Karpas-422 (cell line): ENCODE measurements at regions not wholly inside any gene's neighbourhood (a gene's known extent, or its start where the extent isn't known, plus 50 kb on each side); places are given as distances from the start of the nearest gene placed in this dataset.

Experiments used
- DNase-seq: peaks from one replicate; pipeline ENCODE4 v3.0.0-alpha.2; 2015
- H2AFZ ChIP-seq: fragments of 200-600 bp; sonication (generic); 2 replicates; pipeline ENCODE4 v1.6.1; 2014; ENCODE audit warnings: antibody characterized with exemption, low read length, mixed read lengths
- H3K27ac ChIP-seq: fragments of 200-600 bp; sonication (generic); 2 replicates; pipeline ENCODE4 v1.5.1; 2014; ENCODE audit warnings: mild to moderate bottlenecking, low read length, moderate library complexity
- H3K27me3 ChIP-seq: fragments of 200-600 bp; sonication (generic); 2 replicates; pipeline ENCODE4 v1.6.1; 2014; ENCODE audit warnings: low read length, mixed read lengths
- H3K36me3 ChIP-seq: fragments of 200-600 bp; sonication (generic); 2 replicates; pipeline ENCODE4 v1.6.1; 2014; ENCODE audit warnings: low read length, mixed read lengths; ENCODE audit not compliant: insufficient read depth
- H3K4me1 ChIP-seq: fragments of 200-600 bp; sonication (generic); 2 replicates; pipeline ENCODE4 v1.6.1; 2014; ENCODE audit warnings: mild to moderate bottlenecking, low read length, mixed read lengths
- H3K4me2 ChIP-seq: fragments of 200-600 bp; sonication (generic); 2 replicates; pipeline ENCODE4 v1.6.1; 2014; ENCODE audit warnings: low read length, low read depth, mild to moderate bottlenecking; ENCODE audit not compliant: poor library complexity, severe bottlenecking
- H3K4me3 ChIP-seq: fragments of 200-600 bp; sonication (generic); 2 replicates; pipeline ENCODE4 v1.5.1; 2014; ENCODE audit warnings: mild to moderate bottlenecking, antibody characterized with exemption, low read length, mixed read lengths
- H3K79me2 ChIP-seq: fragments of 200-600 bp; sonication (generic); 2 replicates; pipeline ENCODE4 v1.6.1; 2014; ENCODE audit warnings: mild to moderate bottlenecking, low read length, mixed read lengths
- H3K9ac ChIP-seq: fragments of 200-600 bp; sonication (generic); 2 replicates; pipeline ENCODE4 v1.6.0; 2014; ENCODE audit warnings: low read length
- H3K9me2 ChIP-seq: fragments of 200-600 bp; sonication (generic), shearing (Covaris generic); replicated peaks from 2 replicates; pipeline ENCODE4 v1.6.0; 2014; ENCODE audit warnings: mild to moderate bottlenecking, low read length, moderate library complexity; ENCODE audit not compliant: insufficient read depth
- H3K9me3 ChIP-seq: fragments of 300-700, 200-600 bp; sonication (generic); 2 replicates; pipeline ENCODE4 v1.6.1; 2014; ENCODE audit warnings: low read length, mixed read lengths
- H4K20me1 ChIP-seq: fragments of 200-600 bp; sonication (generic); 2 replicates; pipeline ENCODE4 v1.6.1; 2014; ENCODE audit warnings: mild to moderate bottlenecking, antibody characterized with exemption, low read length, low read depth; ENCODE audit not compliant: insufficient read depth

GRCh38 chr12:31874961-31875608 lies 84.1 kb upstream of the RESF1 start:
- Histone ChIP-seq H3K4me3 (no peak overlapping the region), H3K9ac (no peak overlapping the region), H3K4me2 (no peak overlapping the region)

GRCh38 chr12:31872831-31873604 lies 86.2 kb upstream of the RESF1 start:
- Histone ChIP-seq H3K79me2 (no peaks in the 10 kb centered on the region), H3K9me3 (no peaks in the 10 kb centered on the region), H4K20me1 (no peaks in the 10 kb centered on the region), H2AFZ (no peak overlapping the region), H3K9me2 (no peaks in the 10 kb centered on the region), H3K4me1 (no peaks in the 10 kb centered on the region), H3K27ac (no peak overlapping the region), H3K4me2 (no peak overlapping the region), H3K36me3 (no peaks in the 10 kb centered on the region), H3K27me3 (no peaks in the 10 kb centered on the region), H3K9ac (no peak overlapping the region), H3K4me3 (no peak overlapping the region)
- DNase-seq: no peak

More at GRCh38 chr12:31874961-31875608, 84.1 kb upstream of the RESF1 start:
- no peaks in the 10 kb centered on the region for H3K27me3 ChIP-seq
- H3K9me2 ChIP-seq: no peaks in the 10 kb centered on the region
- no peaks in the 10 kb centered on the region for H3K9me3 ChIP-seq
- H3K27ac ChIP-seq: no peak overlapping the region
- H3K79me2 ChIP-seq: no peaks in the 10 kb centered on the region
- DNase-seq: no peak
- no peaks in the 10 kb centered on the region for H3K36me3 ChIP-seq
- H3K4me1 ChIP-seq: no peaks in the 10 kb centered on the region
- H4K20me1 ChIP-seq: no peaks in the 10 kb centered on the region
- no peak overlapping the region for H2AFZ ChIP-seq

GRCh38 chr12:31869972-31870371 lies 89.2 kb upstream of the RESF1 start:
- Histone ChIP-seq H3K9me3 (no peaks in the 10 kb centered on the region), H3K9me2 (no peaks in the 10 kb centered on the region), H3K4me2 (no peak overlapping the region), H3K4me3 (no peak overlapping the region), H3K27me3 (no peaks in the 10 kb centered on the region), H4K20me1 (no peaks in the 10 kb centered on the region), H3K9ac (no peak overlapping the region), H3K4me1 (no peaks in the 10 kb centered on the region), H2AFZ (no peak overlapping the region), H3K36me3 (no peaks in the 10 kb centered on the region), H3K27ac (no peak overlapping the region), H3K79me2 (no peaks in the 10 kb centered on the region)
- DNase-seq: no peak

- Histone ChIP-seq H3K4me1 (no peaks in the 10 kb centered on the region), H3K79me2 (no peaks in the 10 kb centered on the region), H3K4me3 (no peak overlapping the region), H3K9ac (no peak overlapping the region), H3K9me2 (no peaks in the 10 kb centered on the region), H3K27ac (no peak overlapping the region), H3K27me3 (no peaks in the 10 kb centered on the region), H2AFZ (no peak overlapping the region), H3K36me3 (no peaks in the 10 kb centered on the region), H4K20me1 (no peaks in the 10 kb centered on the region), H3K4me2 (no peak overlapping the region), H3K9me3 (no peaks in the 10 kb centered on the region)
- DNase-seq: no peak
Measured at GRCh38 chr12:31868965-31869364, 90.2 kb upstream of the RESF1 start.

- H3K4me1 ChIP-seq: no peaks in the 10 kb centered on the region
- H3K4me2 ChIP-seq: no peak overlapping the region
- no peaks in the 10 kb centered on the region for H3K9me2 ChIP-seq
- no peak overlapping the region for H2AFZ ChIP-seq
- no peaks in the 10 kb centered on the region for H3K27me3 ChIP-seq
- H3K9me3 ChIP-seq: no peaks in the 10 kb centered on the region
- no peak overlapping the region for H3K27ac ChIP-seq
- no peak overlapping the region for H3K4me3 ChIP-seq
- no peak for DNase-seq
- no peak overlapping the region for H3K9ac ChIP-seq
- H3K79me2 ChIP-seq: no peaks in the 10 kb centered on the region
- H3K36me3 ChIP-seq: no peaks in the 10 kb centered on the region
- no peaks in the 10 kb centered on the region for H4K20me1 ChIP-seq
Measured at GRCh38 chr12:31867292-31867691, 91.9 kb upstream of the RESF1 start.

GRCh38 chr12:31866523-31866922 lies 92.7 kb upstream of the RESF1 start:
- H3K79me2 ChIP-seq: no peaks in the 10 kb centered on the region
- H3K27me3 ChIP-seq: no peaks in the 10 kb centered on the region
- no peaks in the 10 kb centered on the region for H4K20me1 ChIP-seq
- no peak for DNase-seq
- no peak overlapping the region for H3K27ac ChIP-seq
- H3K4me2 ChIP-seq: no peak overlapping the region
- no peaks in the 10 kb centered on the region for H3K36me3 ChIP-seq
- H2AFZ ChIP-seq: no peak overlapping the region
- no peaks in the 10 kb centered on the region for H3K9me3 ChIP-seq
- H3K4me1 ChIP-seq: no peaks in the 10 kb centered on the region
- H3K4me3 ChIP-seq: no peak overlapping the region
- H3K9me2 ChIP-seq: no peaks in the 10 kb centered on the region
- H3K9ac ChIP-seq: no peak overlapping the region

- Histone ChIP-seq H3K9ac (no peak overlapping the region), H3K4me3 (no peak overlapping the region), H3K4me1 (no peaks in the 10 kb centered on the region), H3K27ac (no peak overlapping the region), H3K79me2 (no peaks in the 10 kb centered on the region), H3K27me3 (no peaks in the 10 kb centered on the region), H4K20me1 (no peaks in the 10 kb centered on the region), H3K36me3 (no peaks in the 10 kb centered on the region), H3K9me2 (no peaks in the 10 kb centered on the region), H2AFZ (no peak overlapping the region), H3K4me2 (no peak overlapping the region), H3K9me3 (no peaks in the 10 kb centered on the region)
- no peak for DNase-seq
Measured at GRCh38 chr12:31865023-31865422, 94.2 kb upstream of the RESF1 start.

GRCh38 chr12:31861360-31861759 lies 97.9 kb upstream of the RESF1 start:
- H3K9me2 ChIP-seq: no peaks in the 10 kb centered on the region
- no peak overlapping the region for H2AFZ ChIP-seq
- H3K4me2 ChIP-seq: no peak overlapping the region
- H3K4me1 ChIP-seq: no peaks in the 10 kb centered on the region
- no peak overlapping the region for H3K9ac ChIP-seq
- DNase-seq: no peak
- H4K20me1 ChIP-seq: no peaks in the 10 kb centered on the region
- no peaks in the 10 kb centered on the region for H3K9me3 ChIP-seq
- H3K27me3 ChIP-seq: no peaks in the 10 kb centered on the region
- H3K79me2 ChIP-seq: no peaks in the 10 kb centered on the region
- no peaks in the 10 kb centered on the region for H3K36me3 ChIP-seq
- no peak overlapping the region for H3K27ac ChIP-seq
- no peak overlapping the region for H3K4me3 ChIP-seq
